ENCODE measurements at regions not wholly inside any gene's neighbourhood (a gene's known extent, or its start where the extent isn't known, plus 50 kb on each side); places are given as distances from the start of the nearest gene placed in this dataset.

DNA sequence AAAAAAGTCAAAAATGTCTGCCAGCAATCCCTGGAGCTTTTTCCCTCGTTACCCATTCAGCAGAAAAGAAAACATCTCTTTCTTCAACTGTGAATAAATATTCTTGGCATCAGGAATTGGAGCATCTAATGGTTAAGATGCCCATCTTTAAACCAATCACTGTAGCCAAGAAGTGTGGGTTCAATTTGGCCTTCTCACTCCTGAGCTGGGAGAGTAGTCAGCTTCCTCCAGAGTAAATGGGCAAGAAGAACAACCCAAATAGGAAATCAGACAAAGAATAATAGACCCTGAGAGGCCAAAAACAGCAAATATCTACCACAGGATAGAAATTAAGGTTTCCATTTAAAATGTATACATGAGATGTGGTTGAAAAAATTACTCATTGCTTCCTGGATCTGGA is 508.0 kb upstream of the MDFIC2 start:
- no peak for TF ChIP-seq EZH2 (IDR thresholded peaks at IDR 0.05; ENCODE audit: low read length, unreplicated experiment)
- TF ChIP-seq, protein P1, sequence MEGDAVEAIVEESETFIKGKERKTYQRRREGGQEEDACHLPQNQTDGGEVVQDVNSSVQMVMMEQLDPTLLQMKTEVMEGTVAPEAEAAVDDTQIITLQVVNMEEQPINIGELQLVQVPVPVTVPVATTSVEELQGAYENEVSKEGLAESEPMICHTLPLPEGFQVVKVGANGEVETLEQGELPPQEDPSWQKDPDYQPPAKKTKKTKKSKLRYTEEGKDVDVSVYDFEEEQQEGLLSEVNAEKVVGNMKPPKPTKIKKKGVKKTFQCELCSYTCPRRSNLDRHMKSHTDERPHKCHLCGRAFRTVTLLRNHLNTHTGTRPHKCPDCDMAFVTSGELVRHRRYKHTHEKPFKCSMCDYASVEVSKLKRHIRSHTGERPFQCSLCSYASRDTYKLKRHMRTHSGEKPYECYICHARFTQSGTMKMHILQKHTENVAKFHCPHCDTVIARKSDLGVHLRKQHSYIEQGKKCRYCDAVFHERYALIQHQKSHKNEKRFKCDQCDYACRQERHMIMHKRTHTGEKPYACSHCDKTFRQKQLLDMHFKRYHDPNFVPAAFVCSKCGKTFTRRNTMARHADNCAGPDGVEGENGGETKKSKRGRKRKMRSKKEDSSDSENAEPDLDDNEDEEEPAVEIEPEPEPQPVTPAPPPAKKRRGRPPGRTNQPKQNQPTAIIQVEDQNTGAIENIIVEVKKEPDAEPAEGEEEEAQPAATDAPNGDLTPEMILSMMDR (conservative IDR thresholded peaks at IDR 0.05; ENCODE audit: low read depth, low read length) = no peak

Measured in PC-3 (cell line).